ENCODE measurements at regions not wholly inside any gene's neighbourhood (a gene's known extent, or its start where the extent isn't known, plus 50 kb on each side); places are given as distances from the start of the nearest gene placed in this dataset.
A peak's percentile ranks its signal among the peaks of the same experiment; 100 is the strongest.

DNA sequence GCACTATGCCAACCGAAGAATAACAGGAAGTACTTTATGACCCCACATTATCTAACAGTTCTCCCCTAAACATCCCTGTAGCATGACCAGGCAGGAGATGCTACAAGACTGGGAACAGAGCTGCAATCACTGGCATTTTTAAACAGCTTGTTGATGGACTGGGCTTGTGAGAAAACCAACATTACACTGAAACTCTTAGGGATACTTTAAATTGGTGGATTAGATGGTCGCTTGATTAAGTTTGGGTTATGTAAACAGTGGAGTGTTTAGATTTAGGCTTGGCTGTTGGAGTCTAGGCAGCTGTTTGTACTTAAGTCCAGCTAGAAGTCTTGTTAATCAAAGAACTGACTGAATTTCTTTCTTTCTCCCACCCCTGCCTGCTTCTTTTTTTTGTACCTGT lies 234.1 kb upstream of the BMP2 start:
- peak; percentile 52 for DNase-seq

DNA sequence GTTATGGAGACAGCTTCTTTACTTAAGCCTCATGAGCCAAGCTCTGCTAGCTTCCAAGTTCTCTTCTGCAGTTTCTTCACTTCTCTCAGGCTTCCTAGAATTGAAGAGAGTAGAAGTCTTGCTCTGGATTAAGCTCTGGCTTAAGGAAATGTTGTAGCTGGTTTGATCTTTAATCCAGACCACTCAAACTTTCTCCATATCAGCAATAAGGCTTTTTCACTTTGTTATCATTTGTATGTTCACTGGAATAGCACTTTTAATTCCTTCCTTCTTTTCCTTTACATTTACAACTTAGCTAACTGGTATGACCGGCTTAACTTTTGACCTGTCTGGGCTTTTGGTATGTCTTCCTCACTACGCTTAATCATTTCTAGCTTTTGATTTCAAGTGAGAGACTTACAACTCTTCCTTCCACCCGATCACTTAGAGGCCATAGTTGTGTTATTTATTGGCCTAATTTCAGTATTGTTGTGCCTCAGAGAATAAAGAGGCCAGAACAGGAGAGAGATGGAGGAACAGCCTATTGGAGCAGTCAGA lies 236.6 kb upstream of the BMP2 start:
- peak; percentile 53 for DNase-seq

DNA sequence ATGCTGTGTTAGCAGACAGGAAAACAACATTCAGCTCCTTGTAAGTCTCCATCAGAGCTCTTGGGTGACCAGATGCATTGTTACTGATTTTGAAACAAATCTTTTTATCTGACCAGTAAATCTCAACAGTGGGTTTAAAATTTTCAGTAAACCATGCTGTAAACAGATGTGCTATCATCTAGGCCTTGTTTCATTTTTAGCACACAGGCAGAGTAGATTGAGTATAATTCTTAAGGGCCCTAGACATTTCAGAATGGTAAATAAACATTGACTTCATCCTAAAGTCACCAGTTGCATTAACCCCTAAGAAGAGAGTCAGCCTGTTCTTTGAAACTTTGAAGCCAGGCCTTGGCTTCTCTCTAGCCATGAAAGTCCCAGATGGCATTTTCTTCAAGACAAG lies 237.2 kb upstream of the BMP2 start:
- peak; percentile 57 for DNase-seq

DNA sequence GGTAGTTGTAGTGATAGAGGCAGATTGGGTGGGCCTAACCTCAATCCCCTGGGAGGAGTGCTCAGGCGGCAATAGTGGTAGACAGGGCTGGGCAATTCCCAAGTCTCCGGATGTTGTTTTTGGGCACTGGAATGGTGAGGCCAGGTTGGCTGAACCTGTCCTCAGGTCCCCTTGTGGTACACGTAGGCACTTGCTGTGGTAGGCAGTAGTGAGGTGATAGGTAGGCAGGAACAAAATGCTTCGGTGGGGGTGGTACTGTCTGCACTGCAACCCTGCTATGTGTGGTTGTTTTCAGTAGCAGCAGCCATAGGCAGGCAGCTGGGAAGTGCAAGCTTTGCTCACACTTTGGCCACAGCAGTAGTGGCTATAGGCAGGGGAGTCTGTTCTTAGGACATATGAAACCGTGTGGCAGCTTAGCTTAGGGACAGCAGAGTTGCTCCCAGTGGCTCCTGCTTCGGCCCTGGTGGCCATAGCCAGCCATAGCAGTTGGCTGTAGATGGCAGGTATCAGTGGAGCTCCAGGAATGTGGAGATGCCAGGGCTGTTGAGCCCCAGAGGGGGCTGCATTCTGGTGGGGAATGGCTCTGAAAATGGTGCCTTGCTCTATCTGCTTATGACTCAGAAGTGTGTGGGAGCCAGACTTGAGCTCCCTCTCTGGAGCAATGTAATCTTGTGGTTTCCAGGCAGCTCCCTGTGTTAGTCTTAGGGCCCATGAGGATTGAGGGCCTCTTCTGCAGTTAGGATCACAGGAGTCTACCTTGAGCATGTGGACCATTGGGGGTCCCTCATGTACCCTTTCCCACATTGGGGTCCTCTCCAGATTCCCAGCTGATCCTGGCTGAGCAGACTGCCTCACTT lies 241.8 kb upstream of the BMP2 start:
- DNase-seq, result peak; percentile 31

DNA sequence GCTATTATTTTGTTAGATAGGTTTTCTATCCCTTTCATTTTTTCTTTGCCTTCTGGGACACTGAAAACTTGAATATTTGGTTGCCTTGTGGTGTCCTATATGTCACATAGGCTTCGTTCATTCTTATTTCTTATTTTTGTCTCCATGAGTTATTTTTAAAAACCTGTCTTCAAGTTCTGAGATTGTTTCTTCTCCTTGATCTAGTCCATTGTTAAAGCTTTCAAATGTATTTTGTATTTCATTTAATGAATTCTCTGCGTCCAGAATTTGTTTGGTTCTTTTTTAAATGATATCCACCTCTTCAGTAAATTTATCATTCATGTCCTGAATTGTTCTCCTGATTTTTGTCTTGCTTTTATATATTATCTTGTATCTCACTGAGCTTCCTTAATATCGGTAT lies 243.2 kb upstream of the BMP2 start:
- no peak for DNase-seq

DNA sequence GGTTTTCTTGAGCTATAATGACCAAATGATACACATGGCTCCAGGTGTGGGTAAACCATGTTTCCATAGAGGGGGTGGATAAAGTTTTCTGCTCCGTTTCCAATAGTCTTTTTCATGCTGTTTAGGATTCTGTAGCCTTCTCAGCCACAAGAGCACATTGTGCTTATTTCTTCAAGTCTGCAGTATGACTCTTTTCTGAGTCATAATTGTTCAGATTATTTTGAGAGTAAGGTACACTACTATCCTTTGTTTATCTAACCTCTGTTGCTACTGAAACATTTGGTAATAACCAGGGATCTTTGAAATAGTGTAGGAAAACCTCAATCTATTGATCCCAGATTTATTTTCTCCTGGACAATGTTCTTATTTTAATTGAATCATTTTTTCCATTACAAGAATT lies 247.9 kb upstream of the BMP2 start:
- DNase-seq, result peak; percentile 84

DNA sequence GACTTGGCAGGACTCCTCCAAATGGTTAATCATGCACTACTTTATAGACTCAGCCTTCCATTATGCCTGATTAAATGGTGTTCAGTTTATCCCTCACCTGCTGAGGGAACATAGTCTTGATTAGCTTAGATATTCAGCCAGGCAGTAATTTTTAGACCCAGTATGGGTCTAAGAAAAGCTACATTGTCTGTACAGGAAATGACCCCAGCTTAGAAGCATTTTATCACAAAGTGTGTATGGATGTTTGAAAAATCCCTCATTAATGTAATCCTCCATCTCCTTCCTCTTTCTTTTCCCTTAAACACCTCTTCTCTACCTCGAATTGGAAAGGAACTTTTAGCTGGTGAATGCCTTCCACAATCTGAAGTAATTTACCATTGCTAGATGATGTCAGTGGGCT lies 252.2 kb upstream of the BMP2 start:
- no peak for DNase-seq

DNA sequence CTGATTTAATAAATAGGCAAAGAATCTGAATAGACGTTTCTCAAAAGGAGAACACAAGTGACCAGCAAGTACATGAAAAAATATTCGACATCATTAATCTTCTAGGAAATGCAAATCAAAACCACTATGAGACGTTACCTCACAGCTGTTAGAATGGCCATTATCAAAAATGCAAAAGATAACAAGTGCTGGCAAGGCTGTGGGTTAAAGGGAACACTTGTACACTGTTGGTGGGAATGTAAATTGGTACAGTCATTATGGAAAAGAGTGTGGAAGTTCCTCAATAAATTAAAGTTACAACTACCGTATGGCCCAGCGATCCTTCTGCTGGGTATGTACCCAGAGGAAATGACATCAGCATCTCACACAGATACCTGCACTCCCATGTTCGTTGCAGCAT lies 253.9 kb upstream of the BMP2 start:
- DNase-seq, result no peak

DNA sequence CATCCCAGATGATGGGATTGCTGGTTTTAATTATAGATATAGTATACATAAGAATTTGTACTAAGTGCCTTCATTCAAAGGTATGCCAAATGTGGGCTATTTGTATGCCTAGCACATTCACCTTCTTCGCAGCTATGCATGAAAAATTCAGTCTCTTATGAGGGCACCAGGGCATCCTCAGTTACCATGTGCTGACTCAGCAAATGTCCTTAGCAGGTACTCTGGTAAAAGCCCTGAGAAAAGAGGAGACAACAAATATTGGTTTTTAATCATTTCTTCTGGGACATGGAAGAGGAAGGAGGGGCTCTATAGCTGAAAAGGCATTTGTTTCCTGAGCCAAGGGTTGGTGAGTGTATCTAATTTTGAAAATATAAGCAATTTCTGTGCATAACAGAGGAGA lies 258.1 kb upstream of the BMP2 start:
- DNase-seq, result no peak

DNA sequence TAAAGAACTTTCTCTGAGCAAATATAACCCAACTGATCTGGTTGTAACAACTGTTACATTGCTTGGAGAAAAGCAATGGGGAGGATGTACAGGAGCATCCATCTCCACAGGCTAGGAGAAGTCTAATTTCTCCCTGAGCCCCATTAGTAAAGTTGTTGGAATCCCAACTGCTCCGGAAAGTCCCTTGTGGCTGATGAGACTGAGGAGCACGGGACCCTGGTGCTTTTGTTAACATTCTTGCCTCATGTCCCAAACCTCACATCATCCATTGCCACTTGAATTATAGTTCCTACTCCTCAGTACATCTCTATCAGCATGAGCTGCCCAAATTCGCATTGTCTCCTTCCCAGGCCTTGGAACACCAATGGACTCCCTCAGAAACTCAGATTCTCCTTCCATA lies 260.6 kb upstream of the BMP2 start:
- no peak for DNase-seq

DNA sequence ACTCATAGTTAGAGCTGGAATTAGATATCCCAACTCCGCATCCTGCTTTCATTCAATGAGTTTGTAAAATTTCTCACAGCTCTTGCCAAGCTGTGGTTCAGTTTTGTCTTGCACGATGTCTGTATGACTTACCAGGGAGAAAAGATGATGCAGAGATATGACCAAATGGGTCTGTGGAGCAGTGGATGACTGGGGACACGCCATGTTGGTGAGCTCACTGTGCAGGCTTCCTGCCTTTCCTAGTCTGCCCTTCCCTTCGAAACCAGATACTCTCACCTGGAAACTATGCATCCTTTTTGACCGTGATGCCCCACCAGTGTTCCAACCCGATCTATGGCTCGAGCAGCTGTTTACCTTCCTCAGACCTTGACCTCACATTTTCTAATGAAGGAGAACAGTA lies 262.7 kb upstream of the BMP2 start:
- DNase-seq, result no peak

DNA sequence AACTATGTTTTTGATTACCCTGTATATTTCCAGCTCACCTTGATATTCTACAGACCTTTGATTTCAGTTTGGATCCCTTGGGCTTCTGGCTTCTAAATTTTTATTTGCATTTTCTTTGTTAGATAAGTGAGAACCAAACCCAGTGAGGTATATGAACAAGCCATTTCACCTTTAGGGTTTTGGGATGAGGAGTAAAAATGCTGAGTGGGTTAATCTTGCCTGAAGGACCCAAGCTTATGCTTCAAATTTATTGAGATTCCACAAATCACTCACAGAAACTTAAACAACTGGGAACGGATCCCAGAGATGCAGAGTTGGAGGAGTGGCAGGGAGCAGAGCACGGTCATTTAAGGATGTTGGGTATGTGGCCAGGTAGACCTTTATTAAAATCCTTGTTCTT lies 263.3 kb upstream of the BMP2 start:
- no peak for DNase-seq

DNA sequence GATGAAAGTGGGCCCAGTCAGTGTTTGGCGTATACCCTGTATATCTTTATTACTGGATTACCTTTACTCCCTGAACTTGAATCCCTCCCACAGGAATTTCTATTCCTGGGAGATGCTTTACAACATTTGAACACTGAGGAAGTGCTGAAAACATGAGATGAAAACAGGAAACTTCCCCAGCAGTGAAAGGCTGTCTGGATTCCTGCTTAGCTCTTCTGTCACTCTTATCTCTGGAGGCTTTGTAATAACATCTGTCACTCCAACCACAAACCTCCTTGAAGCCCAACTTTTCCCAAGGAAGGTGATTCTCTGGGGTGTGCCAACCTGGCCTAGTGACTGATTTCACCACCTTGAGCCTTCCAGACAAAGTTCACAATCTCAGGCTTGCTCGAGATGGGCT lies 264.5 kb upstream of the BMP2 start:
- DNase-seq, result no peak

DNA sequence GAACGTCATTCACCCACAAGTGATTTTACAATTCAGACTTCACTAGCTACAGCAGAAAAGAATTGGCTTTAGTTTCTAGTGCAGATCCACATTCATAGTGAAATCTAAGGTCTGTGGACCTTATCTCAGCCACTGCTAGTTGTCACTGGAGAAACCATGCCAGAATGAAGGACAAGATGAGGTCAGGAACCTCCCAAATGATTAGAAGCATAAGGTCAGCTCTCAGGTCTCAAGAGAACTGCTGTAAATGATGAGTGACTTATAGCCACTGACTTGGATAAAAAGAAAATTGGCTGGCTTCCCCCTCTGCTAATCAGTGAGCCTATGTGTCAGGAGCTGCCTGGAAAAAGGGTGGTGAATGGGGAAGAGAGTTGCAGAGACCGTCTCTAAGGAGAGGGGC lies 265.3 kb upstream of the BMP2 start:
- no peak for DNase-seq

DNA sequence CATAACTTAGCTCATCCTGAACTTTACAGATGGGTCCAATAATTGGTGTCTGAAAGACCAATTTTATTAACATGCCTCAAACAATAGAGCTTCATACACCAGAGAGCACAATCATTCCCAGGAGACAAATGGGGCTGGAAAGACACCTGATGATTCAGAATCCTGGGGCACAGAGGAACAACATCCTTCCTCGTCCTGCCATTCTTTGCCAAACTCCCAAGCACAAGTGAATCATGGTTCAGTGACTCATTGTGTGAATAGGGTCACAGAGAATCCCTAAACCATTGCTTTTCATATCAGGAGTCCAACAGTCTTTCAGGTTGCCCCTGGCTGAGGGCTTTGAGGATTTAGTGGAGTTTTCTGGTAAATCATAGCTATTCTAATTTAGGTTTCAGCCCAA lies 266.4 kb upstream of the BMP2 start:
- DNase-seq, result peak; percentile 85

DNA sequence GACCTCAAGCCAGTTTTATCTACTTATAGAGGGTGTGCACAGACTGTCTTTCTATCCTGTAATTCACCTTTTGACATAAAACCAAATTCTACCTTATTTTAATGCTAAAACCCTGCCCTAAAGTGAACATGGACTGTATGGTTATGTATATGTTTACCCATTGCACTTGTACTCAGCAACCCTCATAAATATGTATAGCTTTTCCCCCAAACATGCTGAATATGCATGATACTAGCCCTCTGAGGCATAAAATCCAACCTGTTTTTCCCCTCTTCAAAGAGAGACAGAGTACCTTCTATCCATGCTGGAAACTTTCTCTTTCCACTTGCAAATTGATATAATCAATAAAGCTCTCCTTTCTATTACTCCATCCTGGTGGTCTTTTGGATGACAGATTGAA lies 267.9 kb upstream of the BMP2 start:
- no peak for DNase-seq

DNA sequence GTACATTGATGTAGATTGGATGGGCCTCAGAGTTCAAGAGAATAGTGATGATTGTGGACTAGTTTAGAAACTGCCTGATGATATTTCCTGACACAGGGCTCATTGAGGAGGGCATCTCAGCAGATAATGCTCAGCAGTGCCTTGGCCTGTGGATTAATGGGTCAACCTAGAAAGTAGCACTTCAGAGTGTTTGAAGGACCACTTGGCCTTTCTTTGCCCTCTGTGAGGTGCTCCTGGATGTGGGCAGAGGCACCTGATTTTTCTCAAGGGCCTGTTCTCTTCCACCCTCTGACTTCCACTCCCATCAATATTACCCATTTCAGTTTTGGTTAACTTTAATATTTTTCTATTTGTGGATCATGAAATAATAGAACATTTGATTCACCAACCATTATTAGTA lies 270.6 kb upstream of the BMP2 start:
- no peak for DNase-seq

DNA sequence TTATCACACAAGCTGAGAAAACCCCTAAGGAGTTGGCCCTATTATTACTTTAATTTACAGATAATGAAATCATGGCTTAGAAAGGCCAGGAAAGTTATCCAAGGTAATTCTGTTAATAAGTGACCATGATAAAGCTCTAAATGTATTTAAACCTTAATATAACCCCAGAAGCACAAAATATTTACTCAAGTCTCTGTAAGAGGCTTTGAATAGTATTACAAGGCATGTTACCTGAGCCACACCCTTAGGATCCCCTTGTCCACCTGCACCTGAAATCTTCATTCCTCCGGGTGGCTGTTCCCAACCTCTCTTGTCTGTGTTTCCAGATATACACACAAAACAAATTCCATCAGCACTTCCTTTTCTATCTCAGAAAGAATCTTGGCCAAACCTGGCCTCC lies 271.6 kb upstream of the BMP2 start:
- DNase-seq, result no peak

DNA sequence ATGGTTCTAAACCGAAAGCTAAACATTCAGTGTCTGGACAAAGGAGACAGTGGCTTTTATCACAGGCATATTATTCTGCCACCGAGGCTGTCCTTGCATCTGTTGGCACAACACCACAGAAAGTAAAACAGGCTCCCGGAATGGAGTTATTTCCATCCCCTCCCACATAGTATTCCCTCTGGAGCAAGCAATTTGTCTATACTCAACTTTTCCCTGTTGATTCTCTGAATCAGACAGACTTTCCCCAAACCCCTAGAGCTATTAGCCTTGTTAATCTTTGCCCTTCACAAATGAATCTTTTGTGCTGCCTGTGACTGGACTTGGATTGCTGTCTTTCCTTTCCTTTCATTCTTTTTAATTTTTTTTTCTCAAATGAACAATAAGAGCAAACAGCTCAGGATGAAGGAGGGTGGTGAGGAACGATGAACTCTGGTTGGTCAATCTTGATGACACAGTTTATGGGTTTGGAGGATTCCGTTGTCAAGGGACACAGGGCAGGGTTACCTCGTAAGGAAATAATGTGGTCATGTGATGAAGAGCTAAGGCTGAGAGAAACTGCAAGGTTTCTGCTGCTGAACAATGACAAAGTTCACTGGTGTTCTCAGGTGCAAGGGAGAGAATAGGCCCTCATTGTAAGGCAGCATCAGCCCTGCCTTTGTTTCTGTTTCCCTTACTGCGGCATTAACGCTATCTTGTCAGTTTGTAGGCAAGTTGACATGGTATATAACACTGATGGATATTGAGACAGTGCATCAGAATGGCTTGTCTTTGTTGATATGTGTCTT lies 275.0 kb upstream of the BMP2 start:
- DNase-seq, result peak; percentile 10

DNA sequence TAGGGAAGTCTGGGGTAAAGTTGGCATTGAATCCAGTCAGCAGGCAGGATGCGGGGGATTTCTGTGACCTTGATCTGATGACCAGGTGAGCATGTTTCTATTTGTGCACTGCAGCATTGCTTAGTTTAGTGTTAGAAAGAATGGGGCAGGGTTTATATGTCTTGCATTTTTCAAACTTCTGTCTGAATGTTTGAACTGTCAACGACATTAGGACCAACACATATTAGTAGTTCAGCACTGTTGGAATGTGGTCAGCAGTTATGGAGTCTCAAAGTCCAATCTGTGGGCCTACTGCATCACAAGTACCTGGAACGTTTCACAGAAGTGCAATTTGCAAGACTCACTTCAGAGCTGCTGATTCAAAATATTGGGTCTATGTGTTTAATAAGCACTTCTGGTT lies 276.6 kb upstream of the BMP2 start:
- DNase-seq, result no peak

DNA sequence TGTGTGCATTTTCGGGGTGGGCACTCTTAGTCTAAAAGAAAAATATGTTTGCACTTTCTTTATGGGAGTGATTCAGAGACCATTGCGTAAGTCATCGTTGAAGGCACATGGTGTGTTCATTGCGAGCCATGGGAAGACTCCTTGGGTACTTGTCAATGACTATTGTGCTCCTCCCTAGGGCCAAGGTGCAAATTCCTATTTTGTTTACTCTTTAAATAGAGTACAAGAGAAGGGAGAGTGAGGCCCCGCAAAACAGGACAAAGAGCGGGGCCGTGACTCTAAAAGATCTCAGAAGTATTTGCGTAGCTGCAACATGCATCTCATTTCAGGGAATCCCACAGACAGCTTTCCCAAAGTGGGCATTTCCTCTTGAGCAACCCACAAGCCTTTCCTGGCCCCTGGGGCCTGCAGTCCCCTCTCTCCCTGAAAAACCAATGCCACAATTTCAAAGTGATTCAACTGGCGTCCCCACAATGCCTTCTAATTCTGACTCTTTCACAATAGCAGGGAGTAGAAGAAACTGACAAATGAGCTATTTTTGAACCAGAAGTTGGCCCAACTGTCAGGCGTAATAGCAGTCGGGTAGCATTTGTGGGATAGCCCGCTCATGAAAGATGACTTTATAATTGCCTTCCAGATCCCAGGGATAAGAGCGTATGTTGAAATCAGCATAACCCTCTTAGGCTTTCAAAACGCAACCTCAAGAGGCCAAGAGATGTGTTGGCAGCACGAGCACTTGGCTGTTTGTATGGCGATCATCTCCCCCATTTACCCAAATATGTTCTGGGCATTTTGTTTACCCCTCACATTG lies 277.9 kb upstream of the BMP2 start:
- no peak for DNase-seq

DNA sequence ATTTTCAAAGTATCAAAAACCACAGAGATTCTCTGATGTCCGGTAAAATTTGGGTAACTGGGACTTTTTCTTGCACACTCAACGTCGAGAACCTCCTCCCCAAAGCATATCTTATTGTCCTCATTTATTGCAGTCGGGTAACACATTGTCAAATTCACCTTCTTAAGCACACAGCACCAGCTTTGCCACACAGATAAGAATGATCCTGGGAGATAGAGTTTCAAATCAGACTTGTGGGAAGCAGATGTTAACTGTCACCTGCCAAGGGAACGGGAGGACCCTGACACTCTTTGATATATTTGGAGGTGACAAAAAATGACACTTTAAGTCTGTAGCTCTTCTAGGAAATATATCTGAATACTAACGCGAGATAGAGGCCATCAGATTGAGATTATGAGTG lies 282.1 kb upstream of the BMP2 start:
- DNase-seq, result no peak

DNA sequence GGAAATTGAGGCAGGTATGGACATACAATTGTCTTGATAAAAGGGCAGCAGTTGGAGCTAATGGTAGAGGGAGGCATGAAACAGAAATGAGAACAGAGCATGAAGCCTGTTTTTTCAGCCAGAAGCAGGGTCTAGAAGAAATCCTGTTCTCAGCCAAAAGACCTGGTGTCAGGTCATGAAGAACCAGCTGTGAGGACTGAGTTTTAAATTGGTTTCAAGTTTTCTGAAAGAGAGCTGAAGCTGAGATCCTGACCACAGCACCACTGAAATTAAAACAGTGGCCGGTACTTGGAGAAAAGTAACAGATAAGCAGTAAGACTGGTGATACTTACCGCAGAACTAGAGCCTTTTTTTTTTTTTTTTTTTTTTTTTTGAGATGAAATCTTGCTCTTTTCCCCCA lies 283.8 kb upstream of the BMP2 start:
- DNase-seq, result no peak

Data from HCEC 1CT (cell line).